ENCODE measurements at regions not wholly inside any gene's neighbourhood (a gene's known extent, or its start where the extent isn't known, plus 50 kb on each side); places are given as distances from the start of the nearest gene placed in this dataset.

DNA sequence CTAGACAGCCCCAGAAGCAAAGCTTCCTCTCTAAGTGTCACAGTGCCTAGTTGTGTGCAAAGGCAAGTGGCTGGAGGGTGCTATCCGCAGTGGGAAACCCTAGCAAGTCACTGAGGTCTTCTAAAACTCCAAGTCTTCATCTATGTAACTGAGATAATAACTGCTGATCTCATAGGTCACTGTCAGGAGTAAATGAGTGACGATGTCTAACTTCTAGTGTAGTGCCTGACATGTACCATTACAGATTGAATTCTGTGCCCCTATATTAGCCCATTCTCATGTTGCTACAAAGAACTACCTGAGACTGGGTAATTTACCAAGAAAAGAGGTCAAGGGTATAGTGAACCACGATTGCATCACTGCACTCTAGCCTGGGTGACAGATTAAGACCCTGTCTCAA is 253.5 kb upstream of the JARID2 start:
- Histone ChIP-seq H3K4me3 (no peak overlapping the region), H3K27me3 (ENCODE audit: low read depth) (no peaks in the 10 kb centered on the region), H3K4me1 (no peaks in the 10 kb centered on the region), H3K27ac (replicated peaks) (no peak overlapping the region), H3K9me3 (replicated peaks) (no peaks in the 10 kb centered on the region), H3K36me3 (no peaks in the 10 kb centered on the region)
- no peak for DNase-seq
- intact Hi-C loops (cut with micrococcal nuclease): no loop called here
- TF ChIP-seq, protein P1, sequence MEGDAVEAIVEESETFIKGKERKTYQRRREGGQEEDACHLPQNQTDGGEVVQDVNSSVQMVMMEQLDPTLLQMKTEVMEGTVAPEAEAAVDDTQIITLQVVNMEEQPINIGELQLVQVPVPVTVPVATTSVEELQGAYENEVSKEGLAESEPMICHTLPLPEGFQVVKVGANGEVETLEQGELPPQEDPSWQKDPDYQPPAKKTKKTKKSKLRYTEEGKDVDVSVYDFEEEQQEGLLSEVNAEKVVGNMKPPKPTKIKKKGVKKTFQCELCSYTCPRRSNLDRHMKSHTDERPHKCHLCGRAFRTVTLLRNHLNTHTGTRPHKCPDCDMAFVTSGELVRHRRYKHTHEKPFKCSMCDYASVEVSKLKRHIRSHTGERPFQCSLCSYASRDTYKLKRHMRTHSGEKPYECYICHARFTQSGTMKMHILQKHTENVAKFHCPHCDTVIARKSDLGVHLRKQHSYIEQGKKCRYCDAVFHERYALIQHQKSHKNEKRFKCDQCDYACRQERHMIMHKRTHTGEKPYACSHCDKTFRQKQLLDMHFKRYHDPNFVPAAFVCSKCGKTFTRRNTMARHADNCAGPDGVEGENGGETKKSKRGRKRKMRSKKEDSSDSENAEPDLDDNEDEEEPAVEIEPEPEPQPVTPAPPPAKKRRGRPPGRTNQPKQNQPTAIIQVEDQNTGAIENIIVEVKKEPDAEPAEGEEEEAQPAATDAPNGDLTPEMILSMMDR (IDR thresholded peaks at IDR 0.05; ENCODE audit: borderline replicate concordance): no peak

DNA sequence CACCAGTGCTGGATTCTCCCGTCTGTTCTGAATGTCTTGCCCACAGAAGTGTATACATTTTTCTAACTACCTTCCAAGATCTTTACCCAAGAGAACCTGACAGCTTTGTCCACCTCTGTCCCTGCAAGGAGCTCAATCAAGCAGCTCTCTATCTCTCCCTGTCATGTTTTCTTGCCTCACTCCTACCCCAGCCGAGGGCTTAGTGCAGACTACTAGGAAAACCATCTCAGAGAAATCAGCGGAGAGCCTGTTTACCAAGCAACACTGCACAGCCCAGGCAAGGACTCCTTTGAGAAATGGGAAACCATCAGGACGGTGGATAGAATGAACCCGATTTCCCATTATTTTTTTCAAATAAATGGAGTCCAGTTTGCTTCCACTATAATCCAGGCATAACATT is 250.7 kb upstream of the JARID2 start:
- Histone ChIP-seq H3K27me3 (ENCODE audit: low read depth) (no peaks in the 10 kb centered on the region), H3K4me3 (no peak overlapping the region), H3K4me1 (no peaks in the 10 kb centered on the region), H3K9me3 (replicated peaks) (no peaks in the 10 kb centered on the region), H3K27ac (replicated peaks) (no peak overlapping the region), H3K36me3 (no peaks in the 10 kb centered on the region)
- no peak for DNase-seq
- TF ChIP-seq, protein P1 (IDR thresholded peaks at IDR 0.05; ENCODE audit: borderline replicate concordance): no peak
- intact Hi-C loops (cut with micrococcal nuclease): no loop called here

DNA sequence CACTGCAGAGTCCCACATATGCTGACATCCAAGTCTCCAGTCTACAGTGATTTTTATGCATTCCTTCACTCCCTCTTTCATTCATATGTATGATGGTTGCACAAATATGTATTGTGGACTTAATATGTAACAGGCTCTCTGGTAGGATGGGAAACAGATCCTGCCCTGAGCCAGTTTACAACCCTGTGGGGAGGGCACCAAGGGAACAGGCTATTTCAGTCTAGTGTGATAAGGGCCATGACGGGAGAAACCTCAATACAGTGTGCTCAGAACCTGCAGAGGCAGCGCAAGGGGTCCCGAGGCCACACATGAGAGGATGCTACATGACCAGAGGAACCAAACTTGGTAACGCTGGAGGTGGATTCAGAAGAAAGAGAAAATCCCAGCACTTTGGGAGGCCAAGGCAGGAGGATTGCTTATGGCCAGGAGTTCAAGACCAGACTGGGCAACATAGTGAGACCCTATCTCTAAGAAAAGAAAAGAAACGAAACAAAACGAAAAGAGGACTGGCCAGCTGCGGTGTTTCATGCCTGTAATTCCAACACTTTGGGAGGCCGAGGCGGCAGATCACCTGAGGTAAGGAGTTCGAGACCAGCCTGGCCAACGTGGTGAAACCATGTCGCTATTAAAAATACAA is 249.8 kb upstream of the JARID2 start:
- no peak overlapping the region for H3K27ac ChIP-seq (replicated peaks)
- H3K36me3 ChIP-seq: no peaks in the 10 kb centered on the region
- H3K4me3 ChIP-seq: no peak overlapping the region
- H3K4me1 ChIP-seq: no peaks in the 10 kb centered on the region
- no peaks in the 10 kb centered on the region for H3K27me3 ChIP-seq (ENCODE audit: low read depth)
- H3K9me3 ChIP-seq (replicated peaks): no peaks in the 10 kb centered on the region
- DNase-seq: no peak
- TF ChIP-seq, protein P1 (IDR thresholded peaks at IDR 0.05; ENCODE audit: borderline replicate concordance): no peak
- intact Hi-C loops (cut with micrococcal nuclease): no loop called here

DNA sequence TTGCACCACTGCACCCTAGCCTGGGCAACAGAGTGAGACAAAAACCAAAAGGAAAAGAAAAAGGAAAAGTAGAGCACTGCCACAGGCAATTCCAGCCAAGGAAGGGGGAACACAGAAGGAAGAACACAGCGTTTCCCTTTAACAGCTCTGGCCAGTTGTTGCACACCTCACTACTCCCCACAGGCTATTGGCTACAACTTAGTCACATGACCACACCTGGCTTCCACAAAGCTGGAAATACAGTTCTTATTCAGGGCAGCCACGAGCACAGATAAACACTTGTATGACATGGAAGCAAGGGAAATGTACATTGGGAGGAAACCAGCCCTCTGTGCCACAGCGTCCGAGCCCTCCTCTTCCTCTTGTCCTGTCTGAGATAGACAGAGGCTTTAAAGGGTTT is 249.0 kb upstream of the JARID2 start:
- TF ChIP-seq, protein P1 (IDR thresholded peaks at IDR 0.05; ENCODE audit: borderline replicate concordance): no peak
- no peak for DNase-seq
- H3K4me3 ChIP-seq: no peak overlapping the region
- no peaks in the 10 kb centered on the region for H3K27me3 ChIP-seq (ENCODE audit: low read depth)
- no peak overlapping the region for H3K27ac ChIP-seq (replicated peaks)
- no peaks in the 10 kb centered on the region for H3K36me3 ChIP-seq
- H3K4me1 ChIP-seq: no peaks in the 10 kb centered on the region
- H3K9me3 ChIP-seq (replicated peaks): no peaks in the 10 kb centered on the region
- intact Hi-C loops (cut with micrococcal nuclease): no loop called here

DNA sequence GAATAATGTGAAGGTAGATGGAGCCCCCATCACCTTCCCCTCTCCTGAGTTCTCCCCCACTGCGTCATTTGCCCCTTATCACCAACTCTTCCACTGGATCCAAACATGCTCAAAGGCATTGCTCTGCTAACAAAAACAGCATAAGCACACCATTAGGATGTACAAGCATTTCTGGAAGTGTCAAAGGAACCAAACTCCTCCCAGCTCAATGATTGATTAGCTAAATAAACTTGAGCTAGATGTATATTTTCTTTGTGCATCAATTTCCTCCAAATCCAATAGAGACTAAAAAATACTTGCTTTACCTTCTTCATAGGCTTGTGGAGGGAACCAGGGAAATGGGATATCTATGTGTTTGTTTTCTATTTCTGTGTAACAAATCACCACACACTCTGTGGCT is 248.4 kb upstream of the JARID2 start:
- DNase-seq: no peak
- Histone ChIP-seq H3K27me3 (ENCODE audit: low read depth) (no peaks in the 10 kb centered on the region), H3K27ac (replicated peaks) (no peak overlapping the region), H3K9me3 (replicated peaks) (no peaks in the 10 kb centered on the region), H3K4me1 (no peaks in the 10 kb centered on the region), H3K4me3 (no peak overlapping the region), H3K36me3 (no peaks in the 10 kb centered on the region)
- intact Hi-C loops (cut with micrococcal nuclease): no loop called here
- TF ChIP-seq, protein P1 (IDR thresholded peaks at IDR 0.05; ENCODE audit: borderline replicate concordance): no peak
